Liver (tissue), 8 donors: ENCODE measurements at regions not wholly inside any gene's neighbourhood (a gene's known extent, or its start where the extent isn't known, plus 50 kb on each side); places are given as distances from the start of the nearest gene placed in this dataset.
"Not testable (repeated sequence)": the region's sequence is repeated elsewhere in the genome, so short reads cannot be mapped to it uniquely, and the experiment has no call there.

Source experiments
- DNase-seq: peaks from one replicate; pipeline ENCODE4 v3.0.0-alpha.2; 2017; ENCODE audit warnings: low spot score
- H3K27ac ChIP-seq, 2 donors: one replicate each; pipeline ENCODE4 v1.7.0; 2013; ENCODE audit warnings: inconsistent platforms in 2 of 2, low read length in 2 of 2, control low read depth in 1 of 2, low read depth in 1 of 2, mild to moderate bottlenecking in 1 of 2
- H3K27me3 ChIP-seq, 4 donors: one replicate each; pipeline versions ENCODE4 v1.6.1 to v1.7.0; 2013; ENCODE audit warnings: low read length in 3 of 4, inconsistent platforms in 1 of 4, mild to moderate bottlenecking in 1 of 4, moderate library complexity in 1 of 4; ENCODE audit not compliant: control insufficient read depth in 4 of 4, insufficient read depth in 4 of 4
- H3K36me3 ChIP-seq, 4 donors: one replicate each; pipeline versions ENCODE4 v1.6.1 to v1.7.0; 2013; ENCODE audit warnings: low read length in 3 of 4, mild to moderate bottlenecking in 3 of 4, low read depth in 1 of 4, moderate library complexity in 1 of 4; ENCODE audit not compliant: control insufficient read depth in 4 of 4, insufficient read depth in 3 of 4
- H3K4me1 ChIP-seq, 4 donors: one replicate each; pipeline versions ENCODE4 v1.6.1 to v1.7.0; 2013; ENCODE audit warnings: low read length in 3 of 4, mild to moderate bottlenecking in 3 of 4, moderate library complexity in 1 of 4; ENCODE audit not compliant: control insufficient read depth in 4 of 4, insufficient read depth in 4 of 4
- H3K4me3 ChIP-seq, 3 donors: one replicate each; pipeline versions ENCODE4 v1.6.1 to v1.7.0; 2013; ENCODE audit warnings: low read length in 3 of 3, control low read depth in 1 of 3, low read depth in 1 of 3, mild to moderate bottlenecking in 1 of 3
- H3K9ac ChIP-seq, 2 donors: one replicate each; pipeline ENCODE4 v1.7.0; 2013; ENCODE audit warnings: low read length in 2 of 2, mild to moderate bottlenecking in 2 of 2, moderate library complexity in 2 of 2, control low read depth in 1 of 2, low read depth in 1 of 2
- H3K9me3 ChIP-seq, 4 donors: one replicate each; pipeline versions ENCODE4 v1.6.1 to v1.7.0; 2013; ENCODE audit warnings: low read length in 3 of 4; ENCODE audit not compliant: control insufficient read depth in 4 of 4
- ATF3 ChIP-seq: IDR thresholded peaks from 2 replicates; pipeline ENCODE4 v1.6.1; 2016; ENCODE audit warnings: antibody characterized with exemption
- CTCF ChIP-seq: fragments of 150-350 bp; IDR thresholded peaks from 2 replicates; pipeline ENCODE4 v1.5.1; 2017; ENCODE audit warnings: improper control_type of control experiment, low read depth, low read length; ENCODE audit not compliant: missing input control
- EGR1 ChIP-seq, 2 donors: IDR thresholded peaks; 2 replicates each; pipeline ENCODE4 v1.6.1; 2016 to 2018; ENCODE audit warnings: antibody characterized with exemption in 2 of 2, low read depth in 2 of 2
- FOXA1 ChIP-seq: IDR thresholded peaks from 2 replicates; pipeline ENCODE4 v1.6.1; 2016; ENCODE audit warnings: antibody characterized with exemption
- FOXA2 ChIP-seq: IDR thresholded peaks from 2 replicates; pipeline ENCODE4 v1.6.1; 2016; ENCODE audit warnings: antibody characterized with exemption
- GABPA ChIP-seq, 2 donors: IDR thresholded peaks in 1 of 2; conservative IDR thresholded peaks in 1 of 2; 2 replicates each; pipeline ENCODE4 v1.6.1; 2016; ENCODE audit warnings: antibody characterized with exemption in 2 of 2, mild to moderate bottlenecking in 1 of 2, moderate library complexity in 1 of 2
- HNF4A ChIP-seq, 2 donors: conservative IDR thresholded peaks; 2 replicates each; pipeline ENCODE4 v1.6.1; 2016; ENCODE audit warnings: antibody characterized with exemption in 2 of 2, mild to moderate bottlenecking in 2 of 2
- HNF4G ChIP-seq: IDR thresholded peaks from 2 replicates; pipeline ENCODE4 v1.6.1; 2016; ENCODE audit warnings: antibody characterized with exemption
- JUND ChIP-seq, 2 donors: IDR thresholded peaks; 2 replicates each; pipeline ENCODE4 v1.6.1; 2016; ENCODE audit warnings: antibody characterized with exemption in 2 of 2
- NR2F2 ChIP-seq: IDR thresholded peaks from 2 replicates; pipeline ENCODE4 v1.6.1; 2016; ENCODE audit warnings: antibody characterized with exemption
- RAD21 ChIP-seq, 2 donors: IDR thresholded peaks; 2 replicates each; pipeline ENCODE4 v1.6.1; 2016; ENCODE audit warnings: antibody characterized with exemption in 2 of 2, mild to moderate bottlenecking in 2 of 2
- REST ChIP-seq: IDR thresholded peaks from 2 replicates; pipeline ENCODE4 v1.6.1; 2016; ENCODE audit warnings: antibody characterized with exemption, mild to moderate bottlenecking
- RXRA ChIP-seq, 2 donors: IDR thresholded peaks; 2 replicates each; pipeline ENCODE4 v1.6.1; 2017 to 2018; ENCODE audit warnings: antibody characterized with exemption in 2 of 2, mild to moderate bottlenecking in 1 of 2
- SP1 ChIP-seq: IDR thresholded peaks from 2 replicates; pipeline ENCODE4 v1.6.1; 2018; ENCODE audit warnings: antibody characterized with exemption, mild to moderate bottlenecking
- TAF1 ChIP-seq: conservative IDR thresholded peaks from 2 replicates; pipeline ENCODE4 v1.6.1; 2016; ENCODE audit warnings: antibody characterized with exemption, mild to moderate bottlenecking
- YY1 ChIP-seq: IDR thresholded peaks from 2 replicates; pipeline ENCODE4 v1.6.1; 2016; ENCODE audit warnings: antibody characterized with exemption, mild to moderate bottlenecking
- ZBTB33 ChIP-seq: IDR thresholded peaks from 2 replicates; pipeline ENCODE4 v1.6.1; 2016; ENCODE audit warnings: antibody characterized with exemption
- WGBS: extraction: QIAGEN DNeasy Blood & Tissue Kit; methylation state at CpG from one replicate; pipeline ENCODE4 v1.1.7; 2013; 5-methylcytosine and 5-hydroxymethylcytosine counted together
- donor health status: healthy.
- donor health status: healthy.
- donor health status: healthy.
- donor health status: healthy.
- donor health status: healthy.

- H3K4me1 ChIP-seq, result no peaks in the 10 kb centered on the region
- H3K27ac ChIP-seq, result no peak overlapping the region
- 70% methylated on average over 5 of the region's 5 CpGs for WGBS
- H3K9me3 ChIP-seq, result no peaks in the 10 kb centered on the region
- H3K27me3 ChIP-seq, result no peaks in the 10 kb centered on the region
- no peaks in the 10 kb centered on the region for H3K36me3 ChIP-seq
- H3K9ac ChIP-seq, result no peak overlapping the region
- TF ChIP-seq RXRA (IDR thresholded peaks at IDR 0.05) (no peak), ATF3 (no peak), REST (no peak), TAF1 (no peak), HNF4A (conservative IDR thresholded peaks at IDR 0.05) (no peak), CTCF (no peak), EGR1 (IDR thresholded peaks at IDR 0.05; ENCODE audit: low read depth in 2 of 2) (no peak), RAD21 (IDR thresholded peaks at IDR 0.05) (no peak), NR2F2 (no peak), FOXA2 (no peak), GABPA (IDR thresholded peaks at IDR 0.05 in 1 of 2, conservative IDR thresholded peaks at IDR 0.05 in 1 of 2) (no peak), HNF4G (no peak), ZBTB33 (no peak), JUND (IDR thresholded peaks at IDR 0.05) (no peak), YY1 (no peak), FOXA1 (no peak), SP1 (no peak)
- DNase-seq, result no peak
- H3K4me3 ChIP-seq, result no peak overlapping the region
Observed at GRCh38 chr2:58334414-58334813, 93.3 kb upstream of the FANCL start.

- not testable (repeated sequence) for H3K27me3 ChIP-seq, H3K36me3 ChIP-seq, DNase-seq, H3K4me3 ChIP-seq, H3K9me3 ChIP-seq, H3K27ac ChIP-seq, H3K4me1 ChIP-seq, H3K9ac ChIP-seq
- WGBS, result 79% methylated on average over 18 of the region's 18 CpGs
Observed at GRCh38 chr2:58325296-58325895, 84.3 kb upstream of the FANCL start.
